Endodermal cell (in vitro differentiated cells): ENCODE measurements at regions not wholly inside any gene's neighbourhood (a gene's known extent, or its start where the extent isn't known, plus 50 kb on each side); places are given as distances from the start of the nearest gene placed in this dataset.

Source experiments
- DNase-seq: peaks from one replicate; pipeline ENCODE4 v3.0.0-alpha.2; 2017
- H3K27ac ChIP-seq: 2 replicates; pipeline ENCODE4 v1.5.1; 2013; ENCODE audit warnings: mild to moderate bottlenecking, low read depth, low read length, moderate library complexity
- H3K27me3 ChIP-seq: 2 replicates; pipeline ENCODE4 v1.6.1; 2013; ENCODE audit warnings: mild to moderate bottlenecking, low read length, moderate library complexity; ENCODE audit not compliant: insufficient read depth, control insufficient read depth, poor library complexity, severe bottlenecking
- H3K36me3 ChIP-seq: 2 replicates; pipeline ENCODE4 v1.7.0; 2013; ENCODE audit warnings: mild to moderate bottlenecking, low read length, moderate library complexity; ENCODE audit not compliant: control insufficient read depth, insufficient read depth
- H3K4me1 ChIP-seq: one replicate; pipeline ENCODE4 v1.7.0; 2013; ENCODE audit warnings: low read length; ENCODE audit not compliant: control insufficient read depth, insufficient read depth
- H3K4me3 ChIP-seq: 2 replicates; pipeline ENCODE4 v1.5.1; 2013; ENCODE audit warnings: mild to moderate bottlenecking, low read length, moderate library complexity
- H3K9ac ChIP-seq: 2 replicates; pipeline ENCODE4 v1.6.1; 2013; ENCODE audit warnings: mild to moderate bottlenecking, low read length, moderate library complexity; ENCODE audit not compliant: poor library complexity, severe bottlenecking; ENCODE audit errors: extremely low read depth
- H3K9me3 ChIP-seq: 2 replicates; pipeline ENCODE4 v1.6.1; 2013; ENCODE audit warnings: mild to moderate bottlenecking, low read length, moderate library complexity; ENCODE audit not compliant: control insufficient read depth
- H3K27ac Mint-ChIP-seq: 2 replicates; pipeline ENCODE4 v1.8.0; 2020; ENCODE audit warnings: mixed read lengths
- H3K27me3 Mint-ChIP-seq: 2 replicates; pipeline ENCODE4 v1.8.0; 2021; ENCODE audit warnings: mild to moderate bottlenecking, mixed read lengths; ENCODE audit not compliant: insufficient read depth
- H3K36me3 Mint-ChIP-seq: 2 replicates; pipeline ENCODE4 v1.8.0; 2020; ENCODE audit warnings: low read depth, mixed read lengths
- H3K4me1 Mint-ChIP-seq: 2 replicates; pipeline ENCODE4 v1.8.0; 2020; ENCODE audit warnings: mixed read lengths
- H3K4me3 Mint-ChIP-seq: 2 replicates; pipeline ENCODE4 v1.8.0; 2020; ENCODE audit warnings: mild to moderate bottlenecking, moderate library complexity, mixed read lengths
- H3K9me3 Mint-ChIP-seq: 2 replicates; pipeline ENCODE4 v1.8.0; 2020; ENCODE audit warnings: mild to moderate bottlenecking, mixed read lengths
- WGBS, 2 experiments: methylation state at CpG; one replicate each; pipeline versions ENCODE4 v1.1.5 to v1.1.7; 2013; ENCODE audit warnings: missing lambda C conversion rate in 2 of 2, mixed read lengths in 1 of 2; ENCODE audit not compliant: insufficient coverage in 1 of 2, insufficient read length in 1 of 2; 5-methylcytosine and 5-hydroxymethylcytosine counted together
- TF ChIP-seq, protein P1 (sequence below): fragments of 200-600 bp; sonication (generic); conservative IDR thresholded peaks from 2 replicates; pipeline ENCODE4 v1.5.0; 2021; ENCODE audit warnings: antibody characterized with exemption, mild to moderate bottlenecking

DNA sequence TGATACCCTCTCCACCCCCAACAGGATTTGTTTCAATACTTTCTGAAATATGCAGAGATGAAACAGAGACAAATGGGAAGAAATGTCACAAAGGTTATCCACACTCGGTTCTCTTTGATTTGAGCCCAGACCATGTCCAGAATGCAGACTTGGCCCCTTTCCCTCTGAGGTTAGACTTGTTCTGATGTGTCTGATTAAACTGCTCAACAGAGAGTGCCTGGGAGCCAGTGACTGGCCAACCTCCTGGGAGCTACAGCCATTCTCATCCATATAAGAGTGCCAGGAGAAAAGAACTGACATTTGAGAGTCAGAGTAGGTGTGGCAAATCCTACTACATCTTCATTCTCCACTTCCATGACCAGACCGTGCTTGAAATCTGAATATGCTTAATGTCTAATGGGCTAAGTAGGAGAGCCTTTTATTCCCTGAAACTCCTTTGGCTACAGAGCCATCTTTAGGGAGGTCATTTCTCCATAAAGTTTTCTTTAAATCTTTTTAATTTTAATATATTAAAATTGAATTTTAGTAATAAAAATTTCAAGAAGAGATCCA is 201.4 kb downstream of the BLID start:
- Mint-ChIP-seq H3K27me3 (no peaks in the 10 kb centered on the region), H3K36me3 (no peaks in the 10 kb centered on the region), H3K4me1 (no peaks in the 10 kb centered on the region), H3K4me3 (no peak overlapping the region), H3K27ac (no peak overlapping the region), H3K9me3 (no peaks in the 10 kb centered on the region)
- Histone ChIP-seq H3K36me3 (no peaks in the 10 kb centered on the region), H3K9me3 (no peaks in the 10 kb centered on the region), H3K27ac (no peak overlapping the region), H3K4me1 (no peaks in the 10 kb centered on the region), H3K4me3 (no peak overlapping the region), H3K27me3 (no peaks in the 10 kb centered on the region), H3K9ac (no peak overlapping the region)
- no peak for DNase-seq
- WGBS, 2 experiments: 80 to 82% methylated on average over 1 to 2 of the region's 2 CpGs
- TF ChIP-seq, protein P1, sequence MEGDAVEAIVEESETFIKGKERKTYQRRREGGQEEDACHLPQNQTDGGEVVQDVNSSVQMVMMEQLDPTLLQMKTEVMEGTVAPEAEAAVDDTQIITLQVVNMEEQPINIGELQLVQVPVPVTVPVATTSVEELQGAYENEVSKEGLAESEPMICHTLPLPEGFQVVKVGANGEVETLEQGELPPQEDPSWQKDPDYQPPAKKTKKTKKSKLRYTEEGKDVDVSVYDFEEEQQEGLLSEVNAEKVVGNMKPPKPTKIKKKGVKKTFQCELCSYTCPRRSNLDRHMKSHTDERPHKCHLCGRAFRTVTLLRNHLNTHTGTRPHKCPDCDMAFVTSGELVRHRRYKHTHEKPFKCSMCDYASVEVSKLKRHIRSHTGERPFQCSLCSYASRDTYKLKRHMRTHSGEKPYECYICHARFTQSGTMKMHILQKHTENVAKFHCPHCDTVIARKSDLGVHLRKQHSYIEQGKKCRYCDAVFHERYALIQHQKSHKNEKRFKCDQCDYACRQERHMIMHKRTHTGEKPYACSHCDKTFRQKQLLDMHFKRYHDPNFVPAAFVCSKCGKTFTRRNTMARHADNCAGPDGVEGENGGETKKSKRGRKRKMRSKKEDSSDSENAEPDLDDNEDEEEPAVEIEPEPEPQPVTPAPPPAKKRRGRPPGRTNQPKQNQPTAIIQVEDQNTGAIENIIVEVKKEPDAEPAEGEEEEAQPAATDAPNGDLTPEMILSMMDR: no peak

DNA sequence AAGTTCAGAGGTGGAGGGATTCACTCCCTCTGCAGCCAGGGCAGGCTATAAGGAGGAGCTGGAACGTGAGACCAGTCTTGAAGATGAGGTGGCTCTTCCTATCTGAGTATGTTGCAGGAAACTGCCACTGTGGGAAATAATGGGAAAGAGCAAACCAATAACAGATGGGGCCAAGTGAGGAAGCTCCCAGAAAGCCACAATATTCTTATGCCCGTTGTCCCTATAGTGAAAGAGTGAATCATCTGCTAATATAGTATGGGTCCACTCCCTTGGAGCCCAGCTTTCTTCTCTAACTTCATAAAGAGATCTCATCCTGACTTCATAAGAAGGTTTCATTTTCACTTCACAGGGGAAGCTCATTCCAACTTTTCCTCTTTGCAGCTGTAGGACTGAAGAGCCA is 206.4 kb downstream of the BLID start:
- no peaks in the 10 kb centered on the region for H3K36me3 ChIP-seq
- no peaks in the 10 kb centered on the region for H3K36me3 Mint-ChIP-seq
- no peaks in the 10 kb centered on the region for H3K4me1 Mint-ChIP-seq

DNA sequence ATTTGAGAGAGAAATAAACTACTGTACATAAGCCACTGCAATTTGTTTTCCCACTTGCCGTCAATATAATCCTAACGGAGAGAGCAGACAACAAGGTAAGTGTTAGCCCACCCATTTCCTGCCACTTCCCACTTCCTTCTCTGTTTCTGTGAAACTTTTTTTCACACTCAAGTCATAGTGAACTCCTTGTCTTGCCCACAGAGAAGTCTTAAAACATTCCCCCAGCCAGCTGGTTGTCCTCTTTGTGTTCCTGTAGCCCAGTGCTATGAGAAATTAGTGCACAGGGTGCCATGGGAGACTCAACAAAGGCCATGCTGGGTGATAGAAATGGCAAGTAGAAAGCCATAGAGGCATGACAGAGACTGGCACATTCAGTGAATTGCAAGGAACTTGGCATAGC is 208.6 kb downstream of the BLID start:
- Mint-ChIP-seq H3K4me3 (no peak overlapping the region), H3K9me3 (peaks cover 4% of the 10 kb centered on the region), H3K27me3 (no peaks in the 10 kb centered on the region), H3K36me3 (no peaks in the 10 kb centered on the region), H3K27ac (no peak overlapping the region), H3K4me1 (no peaks in the 10 kb centered on the region)
- Histone ChIP-seq H3K9ac (no peak overlapping the region), H3K4me1 (no peaks in the 10 kb centered on the region), H3K36me3 (no peaks in the 10 kb centered on the region), H3K9me3 (no peaks in the 10 kb centered on the region), H3K27me3 (no peaks in the 10 kb centered on the region), H3K4me3 (no peak overlapping the region), H3K27ac (no peak overlapping the region)
- 95 to 99% methylated on average over 2 of the region's 2 CpGs for WGBS, 2 experiments
- DNase-seq: no peak
- TF ChIP-seq, protein P1: no peak

More for the DNA sequence above, 206.4 kb downstream of the BLID start:
- Histone ChIP-seq H3K27ac (no peak overlapping the region), H3K4me3 (no peak overlapping the region), H3K27me3 (no peaks in the 10 kb centered on the region), H3K4me1 (no peaks in the 10 kb centered on the region), H3K9me3 (no peaks in the 10 kb centered on the region), H3K9ac (no peak overlapping the region)
- H3K4me3 Mint-ChIP-seq: no peak overlapping the region
- DNase-seq: no peak
- H3K27ac Mint-ChIP-seq: no peak overlapping the region
- WGBS, 2 experiments: 81 to 89% methylated on average over 1 to 2 of the region's 2 CpGs
- no peaks in the 10 kb centered on the region for H3K27me3 Mint-ChIP-seq
- peaks cover 4% of the 10 kb centered on the region for H3K9me3 Mint-ChIP-seq
- TF ChIP-seq, protein P1: no peak
